Osteocyte (in vitro differentiated cells): ENCODE measurements at regions not wholly inside any gene's neighbourhood (a gene's known extent, or its start where the extent isn't known, plus 50 kb on each side); places are given as distances from the start of the nearest gene placed in this dataset.

Source experiments
- DNase-seq: peaks from one replicate; pipeline ENCODE4 v3.0.0; 2021; ENCODE audit warnings: mixed read lengths; ENCODE audit not compliant: unreplicated experiment; ENCODE audit errors: extremely low spot score
- H3K27ac Mint-ChIP-seq: one replicate; pipeline ENCODE4 v1.8.0; 2021; ENCODE audit warnings: mild to moderate bottlenecking, mixed read lengths; ENCODE audit not compliant: unreplicated experiment
- H3K27me3 Mint-ChIP-seq: one replicate; pipeline ENCODE4 v1.8.0; 2021; ENCODE audit warnings: mixed read lengths; ENCODE audit not compliant: unreplicated experiment
- H3K36me3 Mint-ChIP-seq: one replicate; pipeline ENCODE4 v1.8.0; 2021; ENCODE audit warnings: mixed read lengths; ENCODE audit not compliant: unreplicated experiment
- H3K4me1 Mint-ChIP-seq: one replicate; pipeline ENCODE4 v1.8.0; 2021; ENCODE audit warnings: mixed read lengths; ENCODE audit not compliant: unreplicated experiment
- H3K4me3 Mint-ChIP-seq: one replicate; pipeline ENCODE4 v1.8.0; 2021; ENCODE audit warnings: mild to moderate bottlenecking, moderate library complexity, mixed read lengths; ENCODE audit not compliant: unreplicated experiment
- H3K9me3 Mint-ChIP-seq: one replicate; pipeline ENCODE4 v1.8.0; 2021; ENCODE audit warnings: mixed read lengths; ENCODE audit not compliant: unreplicated experiment
- TF ChIP-seq, protein P1 (sequence below): fragments of 200-600 bp; sonication (generic); IDR thresholded peaks from 2 replicates; pipeline ENCODE4 v1.5.0; 2021; ENCODE audit warnings: antibody characterized with exemption, mild to moderate bottlenecking, moderate library complexity

GRCh38 chr11:87942786-87943185 is 232.5 kb downstream of the RAB38 start:
- no peaks in the 10 kb centered on the region for H3K9me3 Mint-ChIP-seq
- no peak overlapping the region for H3K27ac Mint-ChIP-seq
- TF ChIP-seq, protein P1, sequence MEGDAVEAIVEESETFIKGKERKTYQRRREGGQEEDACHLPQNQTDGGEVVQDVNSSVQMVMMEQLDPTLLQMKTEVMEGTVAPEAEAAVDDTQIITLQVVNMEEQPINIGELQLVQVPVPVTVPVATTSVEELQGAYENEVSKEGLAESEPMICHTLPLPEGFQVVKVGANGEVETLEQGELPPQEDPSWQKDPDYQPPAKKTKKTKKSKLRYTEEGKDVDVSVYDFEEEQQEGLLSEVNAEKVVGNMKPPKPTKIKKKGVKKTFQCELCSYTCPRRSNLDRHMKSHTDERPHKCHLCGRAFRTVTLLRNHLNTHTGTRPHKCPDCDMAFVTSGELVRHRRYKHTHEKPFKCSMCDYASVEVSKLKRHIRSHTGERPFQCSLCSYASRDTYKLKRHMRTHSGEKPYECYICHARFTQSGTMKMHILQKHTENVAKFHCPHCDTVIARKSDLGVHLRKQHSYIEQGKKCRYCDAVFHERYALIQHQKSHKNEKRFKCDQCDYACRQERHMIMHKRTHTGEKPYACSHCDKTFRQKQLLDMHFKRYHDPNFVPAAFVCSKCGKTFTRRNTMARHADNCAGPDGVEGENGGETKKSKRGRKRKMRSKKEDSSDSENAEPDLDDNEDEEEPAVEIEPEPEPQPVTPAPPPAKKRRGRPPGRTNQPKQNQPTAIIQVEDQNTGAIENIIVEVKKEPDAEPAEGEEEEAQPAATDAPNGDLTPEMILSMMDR = no peak
- DNase-seq = no peak
- H3K27me3 Mint-ChIP-seq = no peaks in the 10 kb centered on the region
- no peak overlapping the region for H3K4me3 Mint-ChIP-seq
- H3K36me3 Mint-ChIP-seq = no peaks in the 10 kb centered on the region
- H3K4me1 Mint-ChIP-seq = no peaks in the 10 kb centered on the region

DNA sequence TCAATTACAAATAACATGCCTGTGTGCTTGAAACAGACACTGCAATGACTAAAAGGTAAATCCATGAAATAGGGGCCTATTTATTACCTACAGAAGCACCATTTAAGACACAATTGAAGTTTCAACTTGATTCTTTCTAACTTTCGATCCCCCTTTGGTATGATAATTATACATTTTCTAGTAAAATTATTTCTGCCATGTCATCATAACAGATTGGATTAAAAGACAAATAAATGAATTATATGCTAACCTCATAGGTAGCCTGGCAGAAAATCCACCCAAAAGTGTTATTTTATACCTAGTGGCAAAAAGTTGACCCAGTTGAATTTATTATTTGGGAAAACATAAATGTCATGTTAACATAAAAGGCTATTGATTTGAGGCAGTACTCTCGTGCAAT is 241.1 kb downstream of the RAB38 start:
- TF ChIP-seq, protein P1 = no peak
- Mint-ChIP-seq H3K4me3 (no peak overlapping the region), H3K9me3 (no peaks in the 10 kb centered on the region), H3K4me1 (no peaks in the 10 kb centered on the region), H3K27ac (no peak overlapping the region), H3K27me3 (no peaks in the 10 kb centered on the region), H3K36me3 (no peaks in the 10 kb centered on the region)
- DNase-seq = no peak

GRCh38 chr11:87926250-87926970 is 248.8 kb downstream of the RAB38 start:
- Mint-ChIP-seq H3K36me3 (no peaks in the 10 kb centered on the region), H3K4me3 (no peak overlapping the region), H3K9me3 (no peaks in the 10 kb centered on the region), H3K27me3 (no peaks in the 10 kb centered on the region), H3K27ac (no peak overlapping the region), H3K4me1 (no peaks in the 10 kb centered on the region)
- DNase-seq = no peak
- TF ChIP-seq, protein P1 = no peak

DNA sequence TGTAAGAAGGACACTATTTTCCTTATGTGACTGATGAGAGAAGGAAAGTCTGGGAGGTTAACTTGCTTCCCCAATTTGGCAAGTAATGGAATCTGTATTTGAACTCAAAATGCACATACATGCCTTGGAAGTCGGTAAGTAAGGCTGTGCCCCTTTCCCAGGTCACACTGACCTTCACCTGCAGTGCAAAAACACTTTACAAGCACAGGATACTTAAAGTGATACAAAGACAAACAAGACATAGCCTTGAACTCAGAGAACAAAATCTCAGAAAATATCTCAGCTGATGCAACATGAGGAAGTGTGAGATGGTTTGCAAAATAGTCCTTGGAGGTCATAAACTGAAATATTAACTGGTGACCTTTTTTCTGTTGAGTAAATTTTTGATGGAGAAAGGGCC is 251.1 kb downstream of the RAB38 start:
- no peak overlapping the region for H3K27ac Mint-ChIP-seq
- no peaks in the 10 kb centered on the region for H3K4me1 Mint-ChIP-seq
- H3K4me3 Mint-ChIP-seq = no peak overlapping the region
- no peaks in the 10 kb centered on the region for H3K27me3 Mint-ChIP-seq
- TF ChIP-seq, protein P1 = no peak
- H3K9me3 Mint-ChIP-seq = no peaks in the 10 kb centered on the region
- no peak for DNase-seq
- no peaks in the 10 kb centered on the region for H3K36me3 Mint-ChIP-seq

DNA sequence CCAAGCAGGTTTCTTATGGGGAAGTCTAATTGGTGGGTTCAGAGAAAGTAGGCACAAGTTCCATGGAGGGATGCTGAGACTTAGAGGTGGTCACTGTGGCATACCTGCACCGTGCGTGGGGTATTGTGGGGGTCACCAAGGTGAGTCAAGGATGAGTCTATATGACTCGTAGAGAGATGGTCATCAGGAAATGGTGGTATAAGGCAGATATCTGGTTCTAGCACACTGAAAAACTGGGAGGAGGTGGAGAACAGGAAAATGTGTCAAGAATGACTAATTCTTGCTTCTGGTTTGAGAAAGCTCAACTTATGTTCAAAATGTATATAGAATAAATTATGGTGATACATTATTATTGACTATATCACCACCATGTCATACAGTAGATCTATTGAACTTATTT is 258.1 kb downstream of the RAB38 start:
- H3K27ac Mint-ChIP-seq = no peak overlapping the region
- no peaks in the 10 kb centered on the region for H3K4me1 Mint-ChIP-seq
- DNase-seq = no peak
- H3K9me3 Mint-ChIP-seq = no peaks in the 10 kb centered on the region
- TF ChIP-seq, protein P1 = no peak
- H3K4me3 Mint-ChIP-seq = no peak overlapping the region
- H3K36me3 Mint-ChIP-seq = no peaks in the 10 kb centered on the region
- H3K27me3 Mint-ChIP-seq = no peaks in the 10 kb centered on the region
